SK-N-SH treated with all-trans-retinoic acid at 6 μM for 48 hours (cell line): ENCODE measurements at regions not wholly inside any gene's neighbourhood (a gene's known extent, or its start where the extent isn't known, plus 50 kb on each side); places are given as distances from the start of the nearest gene placed in this dataset.
"Not testable (repeated sequence)": the region's sequence is repeated elsewhere in the genome, so short reads cannot be mapped to it uniquely, and the experiment has no call there.

Experiments used
- ATAC-seq: fragments of 200-7000 bp; cut with Tn5 transposase; 3 replicates; pipeline ENCODE4 v1.9.1; 2020; ENCODE audit warnings: mild to moderate bottlenecking, moderate library complexity
- ARNTL ChIP-seq: fragments of 450-650 bp; formaldehyde crosslinking; IDR thresholded peaks from 2 replicates; pipeline ENCODE4 v1.5.0; 2020; ENCODE audit warnings: low read depth, mild to moderate bottlenecking, moderate library complexity, borderline replicate concordance
- BACH2 ChIP-seq: fragments of 250-450 bp; sonication (Bioruptor Pico); IDR thresholded peaks from 2 replicates; pipeline ENCODE4 v1.9.0; 2021; ENCODE audit warnings: mild to moderate bottlenecking, borderline replicate concordance
- CSDC2 ChIP-seq: fragments of 250-450 bp; sonication (Bioruptor Pico); IDR thresholded peaks from 2 replicates; pipeline ENCODE4 v1.5.0; 2020; ENCODE audit warnings: mild to moderate bottlenecking, moderate library complexity
- CSRNP3 ChIP-seq: fragments of 250-450 bp; sonication (Bioruptor Pico); IDR thresholded peaks from 2 replicates; pipeline ENCODE4 v1.5.1; 2021; ENCODE audit warnings: mild to moderate bottlenecking, moderate library complexity
- GLIS3 ChIP-seq: fragments of 250-450 bp; sonication (Bioruptor Pico); IDR thresholded peaks from 2 replicates; pipeline ENCODE4 v1.5.0; 2020; ENCODE audit warnings: mild to moderate bottlenecking, moderate library complexity
- ISL1 ChIP-seq: fragments of 250-450 bp; sonication (Bioruptor Pico); IDR thresholded peaks from 2 replicates; pipeline ENCODE4 v2.1.2; 2022; ENCODE audit warnings: mild to moderate bottlenecking, moderate library complexity
- OSR1 ChIP-seq: fragments of 250-450 bp; sonication (Bioruptor Pico); IDR thresholded peaks from 2 replicates; pipeline ENCODE4 v1.8.0; 2022; ENCODE audit warnings: moderate library complexity, mild to moderate bottlenecking, inconsistent platforms
- PPARA ChIP-seq: fragments of 250-450 bp; sonication (Bioruptor Pico); IDR thresholded peaks from 2 replicates; pipeline ENCODE4 v1.5.0; 2020; ENCODE audit warnings: mild to moderate bottlenecking, borderline replicate concordance
- RARB ChIP-seq: fragments of 250-450 bp; sonication (Bioruptor Pico); IDR thresholded peaks from 2 replicates; pipeline ENCODE4 v1.8.0; 2021; ENCODE audit warnings: mild to moderate bottlenecking, moderate library complexity
- SNAI2 ChIP-seq: fragments of 250-450 bp; sonication (Bioruptor Pico); IDR thresholded peaks from 2 replicates; pipeline ENCODE4 v1.5.0; 2020; ENCODE audit warnings: mild to moderate bottlenecking, moderate library complexity
- TCF4 ChIP-seq: fragments of 250-450 bp; sonication (Bioruptor Pico); IDR thresholded peaks from 2 replicates; pipeline ENCODE4 v1.8.0; 2021; ENCODE audit warnings: mild to moderate bottlenecking, moderate library complexity, borderline replicate concordance
- TOX ChIP-seq: fragments of 250-450 bp; sonication (Bioruptor Pico); IDR thresholded peaks from 2 replicates; pipeline ENCODE4 v1.8.0; 2021; ENCODE audit warnings: mild to moderate bottlenecking, moderate library complexity, borderline replicate concordance
- ZC3H10 ChIP-seq: fragments of 250-450 bp; sonication (Bioruptor Pico); IDR thresholded peaks from 2 replicates; pipeline ENCODE4 v1.5.1; 2021; ENCODE audit warnings: mild to moderate bottlenecking, moderate library complexity
- ZFP3 ChIP-seq: fragments of 250-450 bp; sonication (Bioruptor Pico); IDR thresholded peaks from 2 replicates; pipeline ENCODE4 v1.5.0; 2020; ENCODE audit warnings: mild to moderate bottlenecking, moderate library complexity
- ZNF565 ChIP-seq: fragments of 450-650 bp; formaldehyde crosslinking; conservative IDR thresholded peaks from 2 replicates; pipeline ENCODE4 v1.5.0; 2020; ENCODE audit warnings: low read depth, mild to moderate bottlenecking, moderate library complexity
- ZNF70 ChIP-seq: fragments of 450-650 bp; formaldehyde crosslinking; IDR thresholded peaks from 2 replicates; pipeline ENCODE4 v1.5.0; 2020; ENCODE audit warnings: mild to moderate bottlenecking, moderate library complexity
- ZNF8 ChIP-seq: fragments of 450-650 bp; formaldehyde crosslinking; IDR thresholded peaks from 2 replicates; pipeline ENCODE4 v1.5.0; 2020; ENCODE audit warnings: mild to moderate bottlenecking, moderate library complexity
- TF ChIP-seq, protein P1 (sequence below): fragments of 250-450 bp; sonication (Bioruptor Pico); IDR thresholded peaks from 2 replicates; pipeline ENCODE4 v1.8.0; 2020; ENCODE audit warnings: mild to moderate bottlenecking, moderate library complexity, borderline replicate concordance
- TF ChIP-seq, protein P2 (sequence below): fragments of 250-450 bp; sonication (Bioruptor Pico); IDR thresholded peaks from 2 replicates; pipeline ENCODE4 v1.5.0; 2020; ENCODE audit warnings: mild to moderate bottlenecking, moderate library complexity
- TF ChIP-seq, protein P3 (sequence below): fragments of 250-450 bp; sonication (Bioruptor Pico); IDR thresholded peaks from 2 replicates; pipeline ENCODE4 v1.8.0; 2021; ENCODE audit warnings: low read depth, mild to moderate bottlenecking, moderate library complexity, borderline replicate concordance

GRCh38 chr6:159627939-159628338 lies 65.1 kb downstream of the SOD2 start (continued):
- TF ChIP-seq ISL1: no peak
- no peak for TF ChIP-seq CSDC2
- TF ChIP-seq RARB (CRISPR knock-in tag): no peak
- TF ChIP-seq ZC3H10 (CRISPR knock-in tag): no peak
- TF ChIP-seq, protein P1, sequence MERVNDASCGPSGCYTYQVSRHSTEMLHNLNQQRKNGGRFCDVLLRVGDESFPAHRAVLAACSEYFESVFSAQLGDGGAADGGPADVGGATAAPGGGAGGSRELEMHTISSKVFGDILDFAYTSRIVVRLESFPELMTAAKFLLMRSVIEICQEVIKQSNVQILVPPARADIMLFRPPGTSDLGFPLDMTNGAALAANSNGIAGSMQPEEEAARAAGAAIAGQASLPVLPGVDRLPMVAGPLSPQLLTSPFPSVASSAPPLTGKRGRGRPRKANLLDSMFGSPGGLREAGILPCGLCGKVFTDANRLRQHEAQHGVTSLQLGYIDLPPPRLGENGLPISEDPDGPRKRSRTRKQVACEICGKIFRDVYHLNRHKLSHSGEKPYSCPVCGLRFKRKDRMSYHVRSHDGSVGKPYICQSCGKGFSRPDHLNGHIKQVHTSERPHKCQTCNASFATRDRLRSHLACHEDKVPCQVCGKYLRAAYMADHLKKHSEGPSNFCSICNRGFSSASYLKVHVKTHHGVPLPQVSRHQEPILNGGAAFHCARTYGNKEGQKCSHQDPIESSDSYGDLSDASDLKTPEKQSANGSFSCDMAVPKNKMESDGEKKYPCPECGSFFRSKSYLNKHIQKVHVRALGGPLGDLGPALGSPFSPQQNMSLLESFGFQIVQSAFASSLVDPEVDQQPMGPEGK (CRISPR knock-in tag): no peak
- no peak for TF ChIP-seq TOX
- no peak for TF ChIP-seq ZFP3 (CRISPR knock-in tag)
- TF ChIP-seq ZNF70: no peak

GRCh38 chr6:159626506-159626905 lies 66.5 kb downstream of the SOD2 start:
- not testable (repeated sequence) for ATAC-seq

DNA sequence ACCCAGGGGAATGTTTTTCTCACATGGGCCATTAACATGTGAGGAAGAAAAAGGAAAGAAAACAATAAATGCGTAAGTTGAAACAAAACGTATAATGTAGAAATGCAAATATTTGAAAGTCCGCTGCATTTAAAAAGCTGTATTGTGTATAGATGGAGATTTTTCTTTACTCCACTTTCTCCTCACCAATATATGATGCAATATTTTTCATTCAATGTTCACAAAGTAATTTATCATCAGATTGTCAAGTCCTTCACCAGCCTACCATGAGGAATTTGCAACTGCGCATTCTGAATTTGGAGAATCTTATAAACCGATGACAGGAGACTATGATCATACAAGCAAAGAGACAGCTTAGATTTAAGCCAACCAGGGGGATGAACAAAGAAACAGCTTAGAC lies 69.9 kb downstream of the SOD2 start:
- TF ChIP-seq, protein P1 (CRISPR knock-in tag): no peak
- no peak for TF ChIP-seq TOX
- ATAC-seq: no peak

- TF ChIP-seq SNAI2 (CRISPR knock-in tag) (no peak), CSRNP3 (CRISPR knock-in tag) (no peak), ZNF565 (no peak), ZNF70 (no peak)
- ATAC-seq: no peak
Measured at GRCh38 chr6:159620947-159621346, 72.1 kb downstream of the SOD2 start.

DNA sequence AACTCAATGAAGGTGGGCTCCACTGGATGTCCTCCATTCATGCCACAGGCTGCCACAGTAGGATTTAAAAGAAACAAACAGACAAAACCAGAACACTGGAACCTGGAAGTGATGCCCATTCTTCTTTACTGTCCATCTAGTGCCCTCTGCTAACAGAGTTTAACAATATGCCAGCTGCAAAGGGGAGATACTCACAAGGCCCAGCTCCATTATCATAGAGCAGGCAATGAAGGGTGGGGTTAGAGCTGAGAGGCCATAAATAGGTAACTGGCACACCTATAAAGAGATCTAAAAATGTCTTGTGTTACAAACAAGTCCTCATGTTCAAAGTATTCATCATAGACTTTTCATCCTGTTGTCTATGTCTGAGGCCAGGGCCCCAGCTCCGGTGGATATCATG lies 75.6 kb downstream of the SOD2 start:
- no peak for ATAC-seq
- TF ChIP-seq, protein P2, sequence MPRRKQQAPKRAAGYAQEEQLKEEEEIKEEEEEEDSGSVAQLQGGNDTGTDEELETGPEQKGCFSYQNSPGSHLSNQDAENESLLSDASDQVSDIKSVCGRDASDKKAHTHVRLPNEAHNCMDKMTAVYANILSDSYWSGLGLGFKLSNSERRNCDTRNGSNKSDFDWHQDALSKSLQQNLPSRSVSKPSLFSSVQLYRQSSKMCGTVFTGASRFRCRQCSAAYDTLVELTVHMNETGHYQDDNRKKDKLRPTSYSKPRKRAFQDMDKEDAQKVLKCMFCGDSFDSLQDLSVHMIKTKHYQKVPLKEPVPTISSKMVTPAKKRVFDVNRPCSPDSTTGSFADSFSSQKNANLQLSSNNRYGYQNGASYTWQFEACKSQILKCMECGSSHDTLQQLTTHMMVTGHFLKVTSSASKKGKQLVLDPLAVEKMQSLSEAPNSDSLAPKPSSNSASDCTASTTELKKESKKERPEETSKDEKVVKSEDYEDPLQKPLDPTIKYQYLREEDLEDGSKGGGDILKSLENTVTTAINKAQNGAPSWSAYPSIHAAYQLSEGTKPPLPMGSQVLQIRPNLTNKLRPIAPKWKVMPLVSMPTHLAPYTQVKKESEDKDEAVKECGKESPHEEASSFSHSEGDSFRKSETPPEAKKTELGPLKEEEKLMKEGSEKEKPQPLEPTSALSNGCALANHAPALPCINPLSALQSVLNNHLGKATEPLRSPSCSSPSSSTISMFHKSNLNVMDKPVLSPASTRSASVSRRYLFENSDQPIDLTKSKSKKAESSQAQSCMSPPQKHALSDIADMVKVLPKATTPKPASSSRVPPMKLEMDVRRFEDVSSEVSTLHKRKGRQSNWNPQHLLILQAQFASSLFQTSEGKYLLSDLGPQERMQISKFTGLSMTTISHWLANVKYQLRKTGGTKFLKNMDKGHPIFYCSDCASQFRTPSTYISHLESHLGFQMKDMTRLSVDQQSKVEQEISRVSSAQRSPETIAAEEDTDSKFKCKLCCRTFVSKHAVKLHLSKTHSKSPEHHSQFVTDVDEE (CRISPR knock-in tag): no peak
- no peak for TF ChIP-seq BACH2 (CRISPR knock-in tag)
- no peak for TF ChIP-seq GLIS3 (CRISPR knock-in tag)
- TF ChIP-seq ZNF70: no peak
- TF ChIP-seq, protein P3, sequence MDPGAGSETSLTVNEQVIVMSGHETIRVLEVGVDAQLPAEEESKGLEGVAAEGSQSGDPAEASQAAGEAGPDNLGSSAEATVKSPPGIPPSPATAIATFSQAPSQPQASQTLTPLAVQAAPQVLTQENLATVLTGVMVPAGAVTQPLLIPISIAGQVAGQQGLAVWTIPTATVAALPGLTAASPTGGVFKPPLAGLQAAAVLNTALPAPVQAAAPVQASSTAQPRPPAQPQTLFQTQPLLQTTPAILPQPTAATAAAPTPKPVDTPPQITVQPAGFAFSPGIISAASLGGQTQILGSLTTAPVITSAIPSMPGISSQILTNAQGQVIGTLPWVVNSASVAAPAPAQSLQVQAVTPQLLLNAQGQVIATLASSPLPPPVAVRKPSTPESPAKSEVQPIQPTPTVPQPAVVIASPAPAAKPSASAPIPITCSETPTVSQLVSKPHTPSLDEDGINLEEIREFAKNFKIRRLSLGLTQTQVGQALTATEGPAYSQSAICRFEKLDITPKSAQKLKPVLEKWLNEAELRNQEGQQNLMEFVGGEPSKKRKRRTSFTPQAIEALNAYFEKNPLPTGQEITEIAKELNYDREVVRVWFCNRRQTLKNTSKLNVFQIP (CRISPR knock-in tag): no peak
- no peak for TF ChIP-seq ZNF8 (CRISPR knock-in tag)
- no peak for TF ChIP-seq CSDC2
- TF ChIP-seq, all 23 proteins: peak for 0

DNA sequence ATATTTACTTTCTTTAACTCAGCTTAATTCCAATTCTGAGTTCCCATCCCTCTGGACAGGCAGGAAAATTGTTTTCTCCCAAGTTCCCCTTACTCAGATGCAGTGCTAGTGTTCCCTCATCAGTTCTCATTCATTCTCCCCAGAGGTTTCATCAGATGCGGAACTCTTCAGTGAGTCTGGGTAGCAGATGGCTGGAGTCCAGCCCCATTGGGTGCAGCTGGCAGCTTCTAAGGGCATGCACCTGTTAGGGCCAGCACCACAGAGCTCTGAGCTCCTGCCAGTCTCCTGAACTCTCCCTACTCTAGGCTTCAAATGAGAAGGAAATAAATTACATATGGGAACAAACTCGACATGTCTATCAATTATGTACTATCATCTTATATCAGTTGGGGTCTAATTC lies 76.6 kb downstream of the SOD2 start:
- TF ChIP-seq OSR1 (no peak), ARNTL (CRISPR knock-in tag) (no peak), ISL1 (no peak), ZNF70 (no peak), PPARA (no peak), ZNF565 (no peak), TOX (no peak), BACH2 (CRISPR knock-in tag) (no peak), ZFP3 (CRISPR knock-in tag) (no peak), TCF4 (CRISPR knock-in tag) (no peak), ZC3H10 (CRISPR knock-in tag) (no peak)
- TF ChIP-seq, protein P3 (CRISPR knock-in tag): no peak
- TF ChIP-seq, all 23 proteins: peak for 0

More for the DNA sequence above, 76.6 kb downstream of the SOD2 start:
- no peak for ATAC-seq
